Body of pancreas (tissue), 4 donors: ENCODE measurements at regions not wholly inside any gene's neighbourhood (a gene's known extent, or its start where the extent isn't known, plus 50 kb on each side); places are given as distances from the start of the nearest gene placed in this dataset.

Experiments
- CTCF ChIP-seq, 7 experiments: fragments of 450-650 bp in 4 of 7; fragments of 200-600 bp in 3 of 7; sonication (generic) in 3 of 7; IDR thresholded peaks; one replicate each; pipeline ENCODE4 v1.5.1; 2016 to 2019; ENCODE audit warnings: antibody characterized with exemption in 7 of 7
- POLR2A ChIP-seq, 3 donors: fragments of 450-650 bp; IDR thresholded peaks; one replicate each; pipeline ENCODE4 v1.6.1; 2016; ENCODE audit warnings: antibody characterized with exemption in 3 of 3, mild to moderate bottlenecking in 2 of 3

GRCh38 chr10:128230401-128230800, 104.2 kb upstream of the MKI67 start:
- TF ChIP-seq CTCF (IDR thresholded peaks at IDR 0.05) (no peak), POLR2A (IDR thresholded peaks at IDR 0.05) (no peak)
